Esophagus muscularis mucosa (tissue), 4 donors: ENCODE measurements at regions not wholly inside any gene's neighbourhood (a gene's known extent, or its start where the extent isn't known, plus 50 kb on each side); places are given as distances from the start of the nearest gene placed in this dataset.

Source experiments
- DNase-seq: peaks from one replicate; pipeline ENCODE4 v3.0.0-alpha.2; 2017; ENCODE audit errors: extremely low spot score
- H3K27ac ChIP-seq, 4 donors: fragments of 200-600 bp; sonication (generic); replicated peaks in 1 of 4; 1 replicate in 3 of 4; 2 replicates in 1 of 4; pipeline ENCODE4 v1.5.1; 2016 to 2019; ENCODE audit warnings: mild to moderate bottlenecking in 1 of 4
- H3K27me3 ChIP-seq, 4 donors: fragments of 200-600 bp; sonication (generic); one replicate each; pipeline versions ENCODE4 v1.5.1 to v1.6.0; 2016 to 2019
- H3K36me3 ChIP-seq, 4 donors: fragments of 200-600 bp; sonication (generic); one replicate each; pipeline ENCODE4 v1.5.1; 2016 to 2019
- H3K4me1 ChIP-seq, 4 donors: fragments of 200-600 bp; sonication (generic); one replicate each; pipeline ENCODE4 v1.5.1; 2016 to 2019
- H3K4me3 ChIP-seq, 4 donors: fragments of 200-600 bp; sonication (generic); 1 replicate in 2 of 4; 2 replicates in 2 of 4; pipeline ENCODE4 v1.5.1; 2016 to 2019; ENCODE audit warnings: mild to moderate bottlenecking in 4 of 4, moderate library complexity in 1 of 4
- H3K9me3 ChIP-seq, 4 donors: fragments of 200-600 bp; sonication (generic); 1 replicate in 3 of 4; 2 replicates in 1 of 4; pipeline ENCODE4 v1.5.1; 2016 to 2019
- EP300 ChIP-seq: sonication (generic); formaldehyde crosslinking; IDR thresholded peaks from one replicate; pipeline ENCODE4 v1.6.1; 2017; ENCODE audit warnings: antibody characterized with exemption
- POLR2A ChIP-seq: fragments of 450-650 bp; IDR thresholded peaks from one replicate; pipeline ENCODE4 v1.6.1; 2017; ENCODE audit warnings: antibody characterized with exemption, moderate library complexity, mild to moderate bottlenecking, low read depth
- POLR2AphosphoS5 ChIP-seq, 2 donors: sonication (generic); formaldehyde crosslinking; IDR thresholded peaks; one replicate each; pipeline ENCODE4 v1.6.1; 2017; ENCODE audit warnings: antibody characterized with exemption in 2 of 2
- WGBS: methylation state at CpG from one replicate; pipeline ENCODE4 v1.1.5; 2018; 5-methylcytosine and 5-hydroxymethylcytosine counted together
- intact Hi-C: fragments of 100-400 bp; cut with DNase I; formaldehyde crosslinking; loops from one replicate; pipeline ENCODE4 v1.15.1; 2023
- TF ChIP-seq, protein P1 (sequence below), 3 experiments: fragments of 200-600 bp in 2 of 3; fragments of 450-650 bp in 1 of 3; sonication (generic) in 2 of 3; IDR thresholded peaks; one replicate each; pipeline ENCODE4 v1.5.1; 2017 to 2019; ENCODE audit warnings: antibody characterized with exemption in 3 of 3, mild to moderate bottlenecking in 2 of 3, moderate library complexity in 1 of 3

DNA sequence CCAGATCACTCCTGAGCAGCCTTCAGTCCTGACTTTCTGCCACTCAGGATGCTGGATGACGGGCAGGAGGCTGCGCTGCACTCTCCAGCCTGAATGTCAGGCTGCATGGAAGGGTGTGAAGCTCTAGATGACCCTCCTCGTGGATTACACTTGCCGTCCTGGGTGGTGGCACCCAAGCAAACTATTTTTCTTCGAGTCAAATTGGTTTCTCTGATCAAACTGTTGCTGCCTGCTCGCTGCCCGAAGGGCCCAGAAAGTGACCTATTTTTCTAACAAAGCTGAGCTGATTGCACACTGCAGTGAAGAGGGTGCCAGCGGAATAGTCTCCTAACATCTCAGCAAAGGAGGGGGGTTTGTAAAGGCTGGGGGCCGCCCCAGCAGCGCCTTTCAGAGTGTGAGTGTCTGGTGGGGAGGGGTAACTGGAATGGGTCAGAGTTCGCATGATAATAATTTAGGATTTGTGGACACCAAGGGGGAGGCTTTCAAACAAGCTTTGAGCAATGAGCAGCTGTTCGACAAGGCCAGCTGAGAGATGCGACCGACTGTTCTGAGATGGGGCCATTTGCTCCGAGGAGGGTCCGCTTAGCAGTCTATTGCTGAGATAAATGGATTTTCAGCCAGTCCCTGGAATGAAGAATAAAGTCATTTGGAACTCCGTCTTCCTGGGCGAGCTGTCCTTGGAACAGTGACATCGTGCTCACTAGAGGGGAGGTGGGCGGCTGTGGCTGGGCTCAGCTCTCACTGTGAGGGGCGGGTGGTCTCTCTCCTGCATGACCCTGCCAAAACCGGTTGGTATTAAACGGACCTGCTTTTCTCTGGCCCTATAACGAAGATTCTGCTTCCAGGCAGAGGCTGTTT, 537.6 kb downstream of the BRD1 start:
- H3K4me3 ChIP-seq: no peak overlapping the region
- peaks cover 0 to 61% (median 0%) of the 10 kb centered on the region in 4 donors for H3K27me3 ChIP-seq
- no peak overlapping the region for H3K27ac ChIP-seq
- no peak for DNase-seq
- H3K36me3 ChIP-seq: no peaks in the 10 kb centered on the region
- intact Hi-C loops: no loop called here
- no peaks in the 10 kb centered on the region for H3K4me1 ChIP-seq
- WGBS: 44% methylated on average over 24 of the region's 24 CpGs
- no peak for TF ChIP-seq POLR2A
- no peak for TF ChIP-seq EP300
- no peak for TF ChIP-seq POLR2AphosphoS5 (IDR thresholded peaks at IDR 0.05)
- TF ChIP-seq, protein P1, sequence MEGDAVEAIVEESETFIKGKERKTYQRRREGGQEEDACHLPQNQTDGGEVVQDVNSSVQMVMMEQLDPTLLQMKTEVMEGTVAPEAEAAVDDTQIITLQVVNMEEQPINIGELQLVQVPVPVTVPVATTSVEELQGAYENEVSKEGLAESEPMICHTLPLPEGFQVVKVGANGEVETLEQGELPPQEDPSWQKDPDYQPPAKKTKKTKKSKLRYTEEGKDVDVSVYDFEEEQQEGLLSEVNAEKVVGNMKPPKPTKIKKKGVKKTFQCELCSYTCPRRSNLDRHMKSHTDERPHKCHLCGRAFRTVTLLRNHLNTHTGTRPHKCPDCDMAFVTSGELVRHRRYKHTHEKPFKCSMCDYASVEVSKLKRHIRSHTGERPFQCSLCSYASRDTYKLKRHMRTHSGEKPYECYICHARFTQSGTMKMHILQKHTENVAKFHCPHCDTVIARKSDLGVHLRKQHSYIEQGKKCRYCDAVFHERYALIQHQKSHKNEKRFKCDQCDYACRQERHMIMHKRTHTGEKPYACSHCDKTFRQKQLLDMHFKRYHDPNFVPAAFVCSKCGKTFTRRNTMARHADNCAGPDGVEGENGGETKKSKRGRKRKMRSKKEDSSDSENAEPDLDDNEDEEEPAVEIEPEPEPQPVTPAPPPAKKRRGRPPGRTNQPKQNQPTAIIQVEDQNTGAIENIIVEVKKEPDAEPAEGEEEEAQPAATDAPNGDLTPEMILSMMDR (IDR thresholded peaks at IDR 0.05): no peak
- peaks cover 0 to 22% (median 13%) of the 10 kb centered on the region in 4 donors for H3K9me3 ChIP-seq

- TF ChIP-seq EP300: no peak
- no peak for TF ChIP-seq POLR2AphosphoS5 (IDR thresholded peaks at IDR 0.05)
- no peak for TF ChIP-seq POLR2A
- TF ChIP-seq, protein P1 (IDR thresholded peaks at IDR 0.05): no peak
- DNase-seq: no peak
- H3K27ac ChIP-seq: no peak overlapping the region
- 67% methylated on average over 12 of the region's 15 CpGs for WGBS
- intact Hi-C loops: no loop called here
- peaks cover 0 to 85% (median 5%) of the 10 kb centered on the region in 4 donors for H3K27me3 ChIP-seq
- no peaks in the 10 kb centered on the region for H3K9me3 ChIP-seq
- no peaks in the 10 kb centered on the region for H3K4me1 ChIP-seq
- no peaks in the 10 kb centered on the region for H3K36me3 ChIP-seq
- no peak overlapping the region for H3K4me3 ChIP-seq
These were observed 541.4 kb downstream of the BRD1 start for GRCh38 chr22:49286181-49286760.

- H3K27ac ChIP-seq: no peak overlapping the region
- peaks cover 0 to 83% (median 5%) of the 10 kb centered on the region in 4 donors for H3K27me3 ChIP-seq
- H3K4me3 ChIP-seq: no peak overlapping the region
- 62% methylated on average over 15 of the region's 15 CpGs for WGBS
- TF ChIP-seq, protein P1 (IDR thresholded peaks at IDR 0.05): no peak
- TF ChIP-seq POLR2AphosphoS5 (IDR thresholded peaks at IDR 0.05) (no peak), POLR2A (no peak), EP300 (no peak)
- peaks cover 0 to 3% (median 0%) of the 10 kb centered on the region in 4 donors for H3K9me3 ChIP-seq
- DNase-seq: no peak
- H3K36me3 ChIP-seq: no peaks in the 10 kb centered on the region
- intact Hi-C loops: no loop called here
- no peaks in the 10 kb centered on the region for H3K4me1 ChIP-seq
These were observed 542.7 kb downstream of the BRD1 start for GRCh38 chr22:49284931-49285330.

DNA sequence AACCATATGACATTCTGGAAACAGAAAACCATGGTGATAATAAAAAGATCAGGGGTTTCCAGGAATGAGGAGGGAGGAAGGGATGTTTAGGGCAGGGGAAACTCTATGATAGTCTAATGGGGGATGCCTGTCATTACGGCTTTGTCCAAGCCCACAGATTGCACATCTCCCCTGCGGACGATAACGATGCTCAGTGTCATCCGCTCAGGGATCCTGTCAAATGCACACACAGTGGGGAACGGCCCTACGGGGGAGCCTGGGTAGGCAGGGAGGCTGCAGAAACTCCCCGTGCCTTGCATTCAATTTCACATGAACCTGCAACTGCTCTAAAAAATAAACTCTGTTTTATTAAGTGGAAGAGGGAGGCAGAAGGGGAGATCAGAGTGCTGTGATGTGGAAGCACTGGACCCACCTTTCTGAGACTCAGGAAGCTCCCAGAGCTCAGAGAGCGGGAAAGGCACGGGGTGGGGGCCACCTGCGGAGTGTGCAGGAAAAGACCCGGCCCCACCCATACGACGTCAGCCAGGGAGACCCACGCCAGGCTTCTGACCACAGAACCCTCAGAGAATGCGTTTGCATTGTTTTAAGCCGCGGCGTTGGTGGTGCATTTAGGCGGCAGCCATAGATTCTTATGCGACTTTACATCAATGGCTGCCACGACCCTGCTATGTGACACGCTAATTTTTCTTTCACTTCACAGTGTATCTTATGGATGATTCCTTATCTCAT, 543.5 kb downstream of the BRD1 start:
- Histone ChIP-seq H3K27ac (no peak overlapping the region), H3K9me3 (peaks cover 0 to 3% (median 0%) of the 10 kb centered on the region in 4 donors), H3K4me3 (no peak overlapping the region), H3K36me3 (no peaks in the 10 kb centered on the region), H3K27me3 (peaks cover 0 to 86% (median 5%) of the 10 kb centered on the region in 4 donors), H3K4me1 (no peaks in the 10 kb centered on the region)
- 70% methylated on average over 23 of the region's 23 CpGs for WGBS
- no peak for DNase-seq
- no peak for TF ChIP-seq EP300
- TF ChIP-seq POLR2AphosphoS5 (IDR thresholded peaks at IDR 0.05): no peak
- TF ChIP-seq, protein P1 (IDR thresholded peaks at IDR 0.05): no peak
- intact Hi-C loops: no loop called here
